NCI-H82 treated with DMSO at 0.1 percent for 48 hours (cell line): ENCODE measurements at regions not wholly inside any gene's neighbourhood (a gene's known extent, or its start where the extent isn't known, plus 50 kb on each side); places are given as distances from the start of the nearest gene placed in this dataset.
"Not testable (repeated sequence)": the region's sequence is repeated elsewhere in the genome, so short reads cannot be mapped to it uniquely, and the experiment has no call there.

ENCODE experiments used
- DNase-seq: peaks from one replicate; lab custom pipeline; 2025; ENCODE audit not compliant: unreplicated experiment; lab: John Stamatoyannopoulos, UW

GRCh38 chr10:81708929-81709328 is 166.1 kb upstream of the NRG3 start:
- DNase-seq = no peak

GRCh38 chr10:81722399-81722798 is 152.6 kb upstream of the NRG3 start:
- DNase-seq = no peak

- DNase-seq = no peak
Observed at GRCh38 chr10:81724431-81724830, 150.6 kb upstream of the NRG3 start.

GRCh38 chr10:81725851-81726250 is 149.1 kb upstream of the NRG3 start:
- DNase-seq = no peak

- DNase-seq = no peak
Observed at GRCh38 chr10:81728692-81729091, 146.3 kb upstream of the NRG3 start.

GRCh38 chr10:81730891-81731290 is 144.1 kb upstream of the NRG3 start:
- DNase-seq = no peak

GRCh38 chr10:81733542-81733941 is 141.5 kb upstream of the NRG3 start:
- no peak for DNase-seq

GRCh38 chr10:81735167-81735566 is 139.8 kb upstream of the NRG3 start:
- DNase-seq = not testable (repeated sequence)

- no peak for DNase-seq
Observed at GRCh38 chr10:81759111-81759510, 115.9 kb upstream of the NRG3 start.

- no peak for DNase-seq
Observed at GRCh38 chr10:81784111-81784597, 90.8 kb upstream of the NRG3 start.

- no peak for DNase-seq
Observed at GRCh38 chr10:81792729-81793128, 82.3 kb upstream of the NRG3 start.

GRCh38 chr10:81806842-81807241 is 68.2 kb upstream of the NRG3 start:
- no peak for DNase-seq

GRCh38 chr10:81814842-81815241 is 60.2 kb upstream of the NRG3 start:
- no peak for DNase-seq

GRCh38 chr10:81817596-81818170 is 57.3 kb upstream of the NRG3 start:
- no peak for DNase-seq

- peak; percentile 55 for DNase-seq
Observed at GRCh38 chr10:81820418-81820817, 54.6 kb upstream of the NRG3 start.
